A673 (cell line): ENCODE measurements at regions not wholly inside any gene's neighbourhood (a gene's known extent, or its start where the extent isn't known, plus 50 kb on each side); places are given as distances from the start of the nearest gene placed in this dataset.

Source experiments
- CTCF ChIP-seq: fragments of 300-800, 200-600 bp; sonication (generic); conservative IDR thresholded peaks from 2 replicates; pipeline ENCODE4 v1.5.1; 2017; ENCODE audit warnings: low read depth, mild to moderate bottlenecking, antibody characterized with exemption, low read length, moderate library complexity, mixed read lengths
- EZH2 ChIP-seq: fragments of 200-600 bp; sonication (generic); IDR thresholded peaks from 2 replicates; pipeline ENCODE4 v1.6.1; 2017; ENCODE audit warnings: borderline replicate concordance, low read depth, mild to moderate bottlenecking, mixed read lengths, antibody characterized with exemption, low read length; ENCODE audit not compliant: poor library complexity, severe bottlenecking

DNA sequence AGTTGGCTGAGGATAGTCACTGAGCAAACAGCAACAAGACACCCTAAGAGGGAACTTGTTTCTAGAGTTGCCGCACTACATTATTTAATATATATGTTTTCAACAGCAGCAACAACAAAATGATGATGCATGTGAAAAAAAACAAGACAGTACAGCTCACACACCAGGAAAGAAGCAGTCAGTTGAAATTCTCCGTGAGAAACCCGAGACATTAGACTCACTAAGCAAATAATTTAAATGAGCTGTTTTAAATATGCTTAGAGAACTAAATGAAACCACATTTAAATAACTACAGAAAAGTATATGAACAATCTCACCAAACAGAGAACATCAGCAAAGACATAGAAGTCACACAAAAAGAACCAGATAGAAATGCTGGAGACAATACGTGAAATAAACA lies 426.3 kb upstream of the PFKP start:
- no peak for TF ChIP-seq CTCF
- TF ChIP-seq EZH2 = no peak
